ACHN (cell line): ENCODE measurements at regions not wholly inside any gene's neighbourhood (a gene's known extent, or its start where the extent isn't known, plus 50 kb on each side); places are given as distances from the start of the nearest gene placed in this dataset.

Experiments
- DNase-seq: peaks from one replicate; pipeline ENCODE4 v3.0.0-alpha.2; 2015
- in situ Hi-C: cut with HindIII; loops from 2 replicates; pipeline ENCODE4 v1.10.0; 2017; ENCODE audit warnings: low sequenced_read_pairs, low pct_ligation_motif_present, low pct_unique_long_range_greater_than_20kb

DNA sequence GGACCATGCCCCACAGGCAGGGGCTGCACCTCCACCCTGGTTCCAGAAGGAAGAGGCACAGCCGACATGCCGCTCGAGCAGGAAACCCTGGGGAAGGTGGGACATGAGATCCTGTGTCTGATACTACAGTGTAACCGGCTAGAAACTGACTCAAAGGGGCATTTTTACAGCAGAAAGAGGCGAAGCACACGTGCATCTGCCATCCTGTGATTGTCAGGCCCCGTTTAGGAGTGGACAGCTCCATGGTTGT is 62.7 kb downstream of the SIK1 start:
- in situ Hi-C loops = no loop called here
- DNase-seq = no peak

DNA sequence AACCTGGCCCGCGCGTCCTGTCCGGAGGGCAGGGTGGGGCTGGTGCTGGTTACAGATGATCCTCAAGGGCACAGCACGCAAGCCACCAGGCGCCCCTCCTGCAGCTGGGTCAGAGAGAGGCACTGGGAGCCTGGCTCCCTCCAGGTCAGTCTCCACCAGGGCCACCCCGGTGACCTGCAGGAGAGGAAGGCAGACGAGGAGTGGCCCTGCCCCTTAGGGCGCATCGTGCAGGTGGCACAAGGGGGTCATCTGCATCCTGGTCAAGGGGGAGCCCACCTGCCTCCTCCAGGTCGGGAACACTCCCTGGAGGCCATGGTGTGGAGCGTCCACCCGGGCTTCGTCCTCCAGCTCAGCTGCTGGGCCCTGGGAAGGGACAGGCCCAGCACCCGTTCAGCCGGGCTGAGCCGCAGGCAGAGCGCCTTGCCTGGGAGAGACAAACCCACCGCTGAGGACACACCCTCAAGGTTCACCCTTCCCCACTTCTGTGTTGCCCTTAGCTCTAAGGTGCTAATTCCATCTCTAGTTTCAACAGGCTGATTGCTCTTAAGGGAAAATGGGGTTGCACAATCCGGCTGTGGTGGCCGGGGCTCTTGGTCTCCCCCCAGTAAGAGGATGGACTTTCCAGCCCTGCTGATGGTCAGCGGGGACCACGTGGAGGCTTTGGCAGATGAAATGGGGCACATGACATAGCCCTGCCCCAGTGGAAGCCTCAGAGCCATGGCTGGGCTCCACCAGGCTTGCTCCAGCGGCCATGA is 63.2 kb downstream of the SIK1 start:
- in situ Hi-C loops = no loop called here
- DNase-seq = no peak

DNA sequence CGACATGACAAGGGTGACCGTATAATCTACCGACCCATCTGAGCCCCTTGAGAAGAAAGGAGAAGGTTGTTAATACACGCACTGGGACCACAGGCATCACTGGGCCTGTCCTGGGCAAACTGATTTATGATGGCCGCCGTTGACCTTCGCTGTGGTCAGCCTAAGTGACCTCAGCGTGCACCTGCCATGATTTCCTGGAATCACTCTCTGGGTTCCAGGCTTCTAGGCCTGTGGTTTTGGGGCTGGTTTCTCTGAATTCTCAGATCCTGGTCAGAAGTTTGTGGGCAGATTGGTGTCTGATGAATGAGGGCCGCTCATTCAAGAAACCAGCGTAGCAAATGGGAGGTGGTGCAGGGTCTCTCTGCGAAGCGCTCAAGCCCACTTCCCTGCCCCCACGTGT is 64.0 kb downstream of the SIK1 start:
- DNase-seq = no peak
- in situ Hi-C loops = no loop called here

DNA sequence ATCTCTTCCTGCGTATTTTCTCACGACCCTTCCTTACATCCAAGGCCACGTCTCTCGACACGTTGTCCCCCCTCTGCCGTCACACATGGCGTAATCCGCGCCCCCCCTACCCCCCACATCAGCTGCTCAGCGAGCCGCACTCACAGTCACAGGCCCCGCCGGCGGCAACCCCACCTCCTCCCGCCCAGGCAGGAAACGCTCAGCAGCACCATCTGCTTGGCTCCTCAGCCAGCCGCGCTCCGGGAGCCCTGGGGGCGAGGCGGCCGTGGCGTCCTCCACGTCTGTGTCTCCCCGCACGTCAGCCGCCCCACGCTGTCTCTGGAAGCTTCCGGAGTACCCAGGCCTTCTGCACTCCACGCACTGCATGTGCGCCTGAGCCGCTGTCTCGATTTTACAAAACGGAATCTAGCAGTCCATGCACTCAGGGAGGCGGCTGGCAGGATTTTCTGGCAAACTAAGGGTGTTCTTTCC is 64.6 kb downstream of the SIK1 start:
- DNase-seq = no peak
- in situ Hi-C loops = no loop called here

DNA sequence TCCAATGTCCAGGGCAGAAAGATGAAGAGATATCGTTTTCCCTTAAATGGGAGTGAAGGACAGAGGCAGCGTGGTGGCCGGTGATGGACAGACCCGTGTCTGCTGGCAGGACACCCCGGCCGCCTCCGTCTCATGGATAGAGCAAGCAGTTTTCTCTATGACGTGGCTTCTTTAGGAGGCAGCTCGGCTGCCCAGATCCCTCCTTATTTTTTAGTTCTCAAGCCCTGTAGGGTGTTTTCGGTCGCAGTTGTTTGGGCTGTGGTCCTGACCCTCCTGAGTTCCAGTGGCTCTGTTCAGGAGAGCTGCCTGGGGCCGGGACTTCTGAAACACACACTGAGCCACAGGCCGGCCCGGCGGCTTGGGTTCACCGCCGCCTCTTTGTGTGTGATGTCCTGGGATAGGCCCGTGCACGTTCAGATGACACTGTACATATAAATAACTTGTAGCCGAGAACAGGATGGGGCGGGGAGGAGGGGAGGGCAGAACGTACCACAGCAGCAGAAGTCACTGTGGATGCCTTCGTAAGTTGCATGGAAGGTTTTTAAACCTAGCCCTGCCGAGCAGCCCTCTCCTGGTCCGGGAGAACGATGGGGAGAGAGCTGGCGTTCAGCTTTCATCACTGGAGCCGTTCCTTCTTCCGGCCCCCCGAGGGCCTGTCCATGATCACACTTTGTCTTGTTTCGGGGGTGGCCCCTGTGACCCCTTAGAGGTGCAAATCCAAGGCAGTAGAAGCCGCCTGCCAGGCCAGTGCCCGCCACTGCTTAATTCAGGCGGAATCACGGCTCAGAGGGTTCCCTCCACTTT is 65.2 kb downstream of the SIK1 start:
- no peak for DNase-seq
- in situ Hi-C loops = no loop called here

DNA sequence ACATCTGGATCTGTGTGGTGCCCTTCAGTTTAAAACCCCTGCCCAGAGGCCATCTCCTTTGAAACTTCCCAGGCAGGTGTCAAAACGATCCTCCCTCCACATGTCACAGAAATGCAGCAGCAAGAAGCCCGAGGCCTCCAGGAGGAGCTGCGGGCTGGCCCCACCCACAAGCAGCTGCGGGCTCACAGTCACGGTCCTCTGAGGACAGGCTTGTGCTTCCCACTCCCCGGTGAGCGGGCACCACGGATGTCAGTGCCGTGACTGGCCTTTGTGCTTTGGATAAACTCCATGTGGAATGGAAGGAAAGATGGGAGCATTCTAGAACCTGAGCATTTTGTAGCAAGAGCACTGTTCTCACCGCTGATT is 65.8 kb downstream of the SIK1 start:
- DNase-seq = no peak
- in situ Hi-C loops = no loop called here

DNA sequence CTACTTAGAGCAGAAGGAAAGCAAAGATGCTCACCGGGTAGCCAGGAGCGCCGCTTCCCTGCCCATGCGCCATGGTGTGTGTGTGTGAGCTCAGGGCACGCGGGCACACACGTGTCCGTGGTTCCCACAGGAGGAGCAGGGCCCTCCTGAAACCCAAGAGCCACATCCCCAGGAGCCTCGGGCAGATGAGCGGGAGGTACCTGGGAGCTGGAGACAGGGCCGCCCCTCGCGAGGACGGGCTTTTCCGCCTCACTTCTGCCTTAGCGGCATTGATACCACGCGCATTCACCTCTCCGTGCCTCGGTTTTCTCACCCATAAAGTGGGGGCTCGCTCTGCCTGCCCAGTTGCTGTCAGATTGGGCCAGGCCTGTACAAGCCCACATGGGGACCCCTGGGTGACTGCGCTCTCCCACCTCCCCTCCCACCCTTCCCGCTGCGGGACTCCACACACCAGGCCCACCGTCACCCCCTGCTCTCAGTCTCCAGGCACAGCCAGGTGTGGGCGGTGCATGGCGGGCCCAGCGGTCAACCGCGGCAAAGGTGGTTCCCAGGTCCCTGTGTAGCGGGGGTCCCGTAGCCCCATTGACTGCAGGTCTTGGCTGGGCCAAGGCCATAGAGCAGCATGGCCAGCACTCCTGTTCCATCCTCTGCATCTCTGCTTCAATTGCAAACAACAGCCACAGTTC is 66.3 kb downstream of the SIK1 start:
- in situ Hi-C loops = no loop called here
- no peak for DNase-seq

DNA sequence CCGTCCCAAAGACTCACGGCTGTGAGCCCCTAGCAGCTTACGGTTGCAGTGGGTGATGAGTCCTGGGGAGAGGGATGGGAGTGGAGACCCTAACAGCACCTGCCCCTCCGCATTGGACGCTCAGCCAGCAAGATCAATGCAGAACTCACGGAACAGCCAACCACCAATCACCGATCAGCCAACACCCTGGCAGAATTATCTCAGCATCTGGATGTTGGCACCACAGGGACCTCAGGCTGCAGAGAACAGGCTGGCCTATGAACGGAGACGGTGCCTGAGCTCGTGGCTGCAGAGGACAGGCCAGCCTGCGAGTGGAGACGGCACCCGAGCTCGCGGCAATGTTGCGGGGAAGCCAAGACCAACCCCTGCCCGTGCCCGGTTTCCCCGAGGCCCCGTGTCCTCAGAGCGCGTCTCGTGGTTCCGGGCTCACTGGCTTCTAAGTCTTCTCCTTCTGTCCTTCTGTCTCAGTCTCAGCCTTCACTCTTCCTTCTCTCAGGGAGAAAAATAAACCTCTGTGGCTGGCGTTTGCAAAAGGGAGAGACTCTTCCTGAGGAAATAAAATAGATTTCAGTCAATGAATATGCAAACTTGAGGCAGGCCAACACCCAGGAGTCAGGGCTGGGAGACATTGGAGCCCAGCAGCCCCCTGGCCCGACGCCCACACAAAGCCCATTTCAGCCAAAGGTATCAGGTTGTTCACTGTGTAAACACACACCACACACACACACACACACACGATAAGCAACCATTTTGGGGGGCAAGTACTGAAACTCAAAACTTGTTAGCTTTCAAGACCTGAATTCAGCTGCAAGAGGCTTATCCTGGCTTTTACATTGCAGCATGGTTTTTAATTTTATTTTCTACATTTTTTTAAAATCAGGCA is 67.8 kb downstream of the SIK1 start:
- in situ Hi-C loops = no loop called here
- DNase-seq = no peak

DNA sequence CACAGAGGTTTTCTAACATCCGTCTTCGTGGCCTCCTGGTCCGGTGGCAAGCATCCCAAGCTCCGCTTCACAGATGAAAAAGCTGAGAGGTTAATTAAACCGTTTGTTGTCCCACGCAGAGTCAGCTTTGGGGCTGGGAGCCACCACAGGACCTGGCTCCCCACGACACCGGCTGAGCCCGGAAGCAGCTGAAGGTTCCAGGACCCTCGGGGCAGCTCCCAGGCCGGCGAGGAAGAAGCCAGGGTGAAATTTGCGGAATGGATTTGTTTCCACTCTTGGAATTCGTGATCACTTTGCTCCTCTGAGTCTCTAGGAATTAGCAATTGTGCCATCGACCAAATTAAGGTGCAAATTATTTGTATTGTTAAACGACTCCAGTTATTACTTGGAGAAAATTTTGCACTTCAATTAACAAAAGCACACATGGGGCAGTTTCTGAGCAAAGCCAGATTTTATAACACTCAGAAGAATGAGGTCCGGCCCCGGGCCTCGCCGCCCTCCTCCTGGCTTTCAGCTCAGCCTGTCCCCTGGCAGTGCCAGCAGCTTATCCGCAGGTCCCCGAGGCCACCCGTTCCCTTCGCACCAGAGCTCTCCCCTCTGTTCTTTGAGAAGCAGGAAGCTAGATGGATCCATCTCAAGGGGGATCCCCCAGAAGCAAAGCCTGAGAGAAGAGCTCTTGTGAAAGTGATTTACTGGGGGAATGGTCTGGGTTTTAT is 69.1 kb downstream of the SIK1 start:
- DNase-seq = no peak
- in situ Hi-C loops = no loop called here

DNA sequence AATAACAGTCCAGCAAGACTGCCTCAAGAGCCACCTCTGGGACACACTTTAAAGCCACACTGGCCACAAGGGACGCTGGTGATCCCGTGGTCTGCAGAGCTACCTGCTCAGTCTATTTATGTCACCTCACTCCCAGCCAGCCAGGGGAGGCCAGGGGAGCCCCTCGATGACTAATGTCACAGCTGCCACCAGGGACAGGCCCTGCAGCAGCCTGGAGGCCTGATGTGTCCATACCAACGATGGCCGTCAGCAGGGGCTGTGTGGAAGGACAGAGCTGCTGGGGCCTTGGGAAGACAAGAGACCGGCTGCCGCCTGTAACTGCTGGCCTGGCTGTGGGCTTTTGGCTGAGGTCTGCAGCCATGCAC is 71.0 kb downstream of the SIK1 start:
- in situ Hi-C loops = no loop called here
- no peak for DNase-seq

DNA sequence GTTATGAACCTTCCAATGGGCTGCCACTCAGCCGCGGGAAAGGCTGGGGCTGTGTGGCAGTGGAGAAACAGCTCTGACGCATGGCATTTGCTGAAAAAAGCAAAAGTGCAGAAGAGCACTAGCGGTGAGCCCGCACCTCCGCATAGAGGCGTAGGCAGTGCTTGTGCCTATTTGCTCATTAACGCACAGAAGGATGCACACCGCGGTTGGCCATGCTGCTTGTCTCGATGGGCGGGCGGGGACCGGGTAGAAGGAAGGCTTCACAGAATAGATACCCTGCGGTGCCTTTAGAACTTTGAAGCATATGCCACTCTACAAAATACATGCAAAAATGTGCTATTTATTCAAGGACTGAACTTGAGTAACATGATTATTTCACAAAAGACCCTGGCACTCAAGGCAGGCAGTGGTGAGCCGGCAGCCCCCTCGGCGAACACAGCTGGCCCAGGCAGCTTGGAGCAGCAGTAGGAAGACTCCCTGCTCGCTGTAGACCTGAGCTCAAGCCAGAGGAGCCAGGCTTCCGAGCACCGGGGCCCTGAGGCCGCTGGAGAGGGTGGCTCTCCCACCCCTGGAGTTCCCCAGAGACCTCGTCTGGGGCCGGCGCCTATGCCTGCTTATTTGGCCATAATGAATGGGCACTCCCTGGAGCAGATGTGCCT is 71.5 kb downstream of the SIK1 start:
- DNase-seq = no peak
- in situ Hi-C loops = no loop called here

DNA sequence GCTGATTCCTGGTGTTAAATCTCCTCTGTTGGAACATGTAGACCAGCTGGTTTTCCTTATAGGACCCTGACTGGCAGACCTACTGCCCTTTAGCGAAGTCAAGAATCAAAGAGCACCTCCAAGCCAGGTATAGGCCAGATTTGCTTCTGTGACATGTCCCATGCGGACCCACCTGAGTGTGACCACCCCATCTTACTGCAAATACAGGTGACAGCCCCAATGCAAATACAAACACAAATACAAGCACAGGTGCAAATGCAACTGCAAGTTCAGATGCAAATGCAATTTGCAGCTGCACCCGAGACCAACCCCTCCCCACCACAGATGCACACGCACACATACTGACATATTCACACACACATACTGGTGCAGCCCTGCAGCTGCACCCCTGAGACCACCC is 72.3 kb downstream of the SIK1 start:
- in situ Hi-C loops = no loop called here
- DNase-seq = no peak

DNA sequence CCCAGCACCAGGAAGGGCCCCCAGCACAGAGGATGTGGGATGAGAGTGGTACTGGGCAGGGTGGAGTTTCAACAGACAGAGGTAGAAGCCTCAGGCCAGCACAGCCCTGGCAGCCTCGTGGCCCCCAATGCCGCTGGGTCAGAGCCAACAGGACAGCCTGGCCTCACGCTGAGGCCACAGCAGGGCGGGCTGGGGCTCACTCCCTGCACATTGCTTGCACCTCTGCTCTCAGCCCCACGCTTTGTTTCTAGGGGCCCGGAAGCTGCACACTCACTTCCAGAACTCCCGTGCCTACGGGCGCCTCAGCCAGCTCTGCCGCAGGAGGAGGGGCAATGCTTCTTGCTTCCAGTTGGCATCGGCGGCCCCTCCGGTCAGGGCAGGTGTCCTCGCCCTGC is 72.9 kb downstream of the SIK1 start:
- no peak for DNase-seq
- in situ Hi-C loops = no loop called here

DNA sequence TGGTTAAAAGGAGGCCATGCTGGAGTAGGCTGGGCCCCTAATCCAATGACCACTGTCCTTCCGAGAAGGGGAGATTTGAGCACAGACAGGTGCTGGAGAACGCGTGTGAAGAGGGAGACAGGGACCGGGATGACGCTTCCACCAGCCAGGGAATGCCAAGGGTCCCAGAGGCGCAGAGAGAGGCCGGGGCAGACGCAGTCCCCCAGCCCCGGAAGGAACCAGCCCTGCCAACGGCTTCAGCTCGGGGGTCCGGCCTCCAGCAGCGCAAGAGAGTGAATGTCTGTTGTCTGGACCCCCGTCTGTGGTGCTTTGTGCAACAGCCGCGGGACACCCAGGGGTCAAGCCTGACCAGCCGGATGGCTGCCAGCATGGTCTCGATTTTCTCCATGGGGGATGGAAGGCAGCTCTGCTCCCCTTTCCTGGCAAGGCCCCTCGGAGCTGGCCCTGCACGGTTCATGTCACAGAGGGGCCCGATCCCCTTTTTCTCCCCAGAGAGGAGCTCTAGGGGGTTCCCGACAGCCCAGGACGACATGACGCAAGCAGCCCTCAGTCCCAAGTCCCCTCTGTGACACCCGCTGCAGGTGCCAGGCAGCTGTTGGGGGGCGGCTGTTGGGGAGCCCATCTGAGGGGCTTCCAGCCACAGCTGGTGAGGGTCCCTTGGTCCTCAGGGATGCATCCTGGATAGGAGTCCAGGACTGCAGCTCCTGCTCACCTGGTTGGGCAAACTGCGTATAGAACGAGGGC is 73.5 kb downstream of the SIK1 start:
- in situ Hi-C loops = no loop called here
- no peak for DNase-seq

DNA sequence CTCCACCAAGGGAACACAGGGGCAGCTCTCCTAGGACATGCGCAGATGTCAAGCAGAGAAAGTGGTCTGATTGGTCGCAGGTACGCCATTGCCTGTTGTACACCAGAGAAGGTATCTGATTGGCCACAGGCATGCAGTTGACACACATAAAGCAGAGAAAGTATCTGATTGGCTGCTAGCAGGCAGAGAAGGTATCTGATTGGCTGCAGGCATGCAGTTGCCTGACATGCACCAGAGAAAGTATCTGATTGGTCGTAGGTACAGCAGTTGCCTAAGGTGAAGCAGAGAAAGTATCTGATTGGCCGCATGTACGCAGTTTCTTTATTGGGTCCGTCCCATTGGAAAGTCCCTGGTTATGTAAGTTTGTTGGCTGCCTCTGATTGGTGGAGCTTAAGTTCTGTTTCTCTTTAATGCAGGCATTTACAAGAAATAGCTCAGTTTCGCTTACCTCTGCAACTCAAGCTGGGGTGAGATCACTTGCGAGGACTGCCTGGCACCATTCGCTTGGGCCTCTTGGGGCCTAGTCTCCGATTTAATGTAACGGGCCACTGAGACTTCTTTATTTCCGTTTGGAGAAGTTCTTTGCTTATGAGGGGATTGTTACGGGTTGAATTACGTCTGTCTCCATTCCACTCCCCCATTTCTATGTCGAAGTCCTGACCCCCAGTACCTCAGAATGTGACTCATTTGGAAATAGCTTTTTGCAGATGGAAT is 74.2 kb downstream of the SIK1 start:
- in situ Hi-C loops = no loop called here
- peak; percentile 15 for DNase-seq

DNA sequence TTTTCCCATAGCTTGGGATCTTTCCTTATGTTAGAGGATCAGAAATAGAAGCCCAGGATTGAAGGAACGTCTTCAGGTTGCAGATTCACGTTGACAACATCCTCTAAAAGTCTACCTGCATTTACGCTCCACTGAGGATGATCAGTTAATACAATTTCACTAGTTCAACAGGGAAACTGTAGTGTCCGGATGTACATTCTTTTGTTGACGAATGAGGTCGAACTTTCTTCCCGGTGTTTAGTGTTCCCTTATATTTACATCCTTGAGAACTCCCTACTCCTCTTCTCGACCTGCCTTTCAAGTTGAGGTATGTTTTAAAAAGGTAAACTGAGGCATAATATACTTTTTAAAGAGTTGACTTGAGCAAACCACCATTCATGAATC is 74.8 kb downstream of the SIK1 start:
- DNase-seq = no peak
- in situ Hi-C loops = no loop called here
